H7 (cell line): ENCODE measurements at regions not wholly inside any gene's neighbourhood (a gene's known extent, or its start where the extent isn't known, plus 50 kb on each side); places are given as distances from the start of the nearest gene placed in this dataset.
A peak's percentile ranks its signal among the peaks of the same experiment; 100 is the strongest.

Experiments used
- DNase-seq: peaks from one replicate; pipeline ENCODE4 v3.0.0; 2012
- H3K27me3 ChIP-seq: 2 replicates; pipeline ENCODE4 v1.6.0; 2011; ENCODE audit warnings: mild to moderate bottlenecking, low read length; ENCODE audit not compliant: control insufficient read depth, insufficient read depth
- H3K36me3 ChIP-seq: replicated peaks from 2 replicates; pipeline ENCODE4 v1.5.1; 2011; ENCODE audit warnings: low read length; ENCODE audit not compliant: control insufficient read depth, insufficient read depth
- H3K4me3 ChIP-seq: 2 replicates; pipeline ENCODE4 v1.5.1; 2011; ENCODE audit warnings: low read depth, mild to moderate bottlenecking, control low read depth, low read length, moderate library complexity; ENCODE audit not compliant: insufficient read depth

DNA sequence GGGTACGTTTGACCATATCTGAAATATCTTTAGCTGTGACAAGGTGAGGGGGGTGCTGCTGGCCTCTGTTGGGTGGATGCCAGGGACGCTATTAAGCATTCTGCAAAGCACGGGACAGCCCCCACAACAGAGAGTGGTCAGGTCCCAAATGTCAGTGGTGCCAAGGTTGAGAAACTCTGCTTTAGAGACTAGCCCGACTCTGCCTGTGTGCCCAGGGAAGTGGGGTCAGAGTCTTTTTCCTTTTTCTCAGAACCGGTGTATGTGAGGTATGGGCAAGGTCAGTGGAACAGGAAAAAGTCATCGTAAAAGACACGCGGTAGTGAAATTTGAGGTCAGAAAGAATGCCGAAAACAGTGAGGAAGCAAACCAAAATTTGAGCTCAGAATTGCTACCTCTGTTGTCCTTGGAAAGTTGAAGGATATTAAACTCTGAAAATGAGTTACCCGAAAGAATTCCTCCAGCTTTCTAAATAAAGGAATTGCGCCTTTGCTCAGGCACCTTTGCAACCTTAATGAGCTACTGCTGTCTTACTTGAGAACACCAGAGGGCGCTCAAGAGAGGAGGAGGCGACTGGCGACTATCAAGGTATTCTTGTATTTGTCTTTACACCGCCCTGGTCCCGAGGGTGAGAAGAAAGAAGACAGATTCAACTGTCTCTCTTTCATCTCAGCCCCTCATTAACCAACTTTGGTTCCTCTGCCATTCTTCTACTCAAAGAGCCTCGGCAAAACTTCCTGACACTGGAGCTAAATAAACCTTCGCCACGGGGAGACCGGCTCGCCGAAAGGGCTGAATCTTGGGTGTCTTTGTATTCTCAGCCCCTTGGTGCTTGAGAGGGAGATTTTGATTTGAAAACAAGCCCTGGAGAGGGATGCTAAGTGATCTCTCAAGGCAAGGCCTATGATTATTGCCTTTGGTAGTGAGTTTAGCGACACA, 85.4 kb upstream of the OLIG2 start:
- H3K36me3 ChIP-seq: no peaks in the 10 kb centered on the region
- H3K27me3 ChIP-seq: no peaks in the 10 kb centered on the region
- H3K4me3 ChIP-seq: no peak overlapping the region
- DNase-seq: peak; percentile 50

DNA sequence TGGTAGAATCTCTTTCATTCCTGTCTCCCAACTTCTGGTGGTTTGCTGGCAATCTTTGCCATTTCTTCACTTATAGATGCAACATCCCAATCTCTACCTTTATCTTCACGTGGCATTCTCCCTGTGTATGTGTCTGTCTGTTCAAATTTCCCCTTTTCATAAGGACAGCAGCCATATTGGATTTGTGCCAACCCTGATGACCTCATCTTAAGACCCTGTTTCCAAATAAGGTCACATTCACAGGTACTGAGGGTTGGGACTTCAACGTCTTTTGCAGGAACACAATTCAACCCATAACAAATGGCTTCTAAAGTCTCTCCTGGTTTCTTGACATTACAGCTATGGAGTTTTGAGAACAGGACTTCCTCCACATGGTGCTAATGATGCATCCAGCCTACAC, 84.5 kb upstream of the OLIG2 start:
- no peaks in the 10 kb centered on the region for H3K27me3 ChIP-seq
- no peak for DNase-seq

DNA sequence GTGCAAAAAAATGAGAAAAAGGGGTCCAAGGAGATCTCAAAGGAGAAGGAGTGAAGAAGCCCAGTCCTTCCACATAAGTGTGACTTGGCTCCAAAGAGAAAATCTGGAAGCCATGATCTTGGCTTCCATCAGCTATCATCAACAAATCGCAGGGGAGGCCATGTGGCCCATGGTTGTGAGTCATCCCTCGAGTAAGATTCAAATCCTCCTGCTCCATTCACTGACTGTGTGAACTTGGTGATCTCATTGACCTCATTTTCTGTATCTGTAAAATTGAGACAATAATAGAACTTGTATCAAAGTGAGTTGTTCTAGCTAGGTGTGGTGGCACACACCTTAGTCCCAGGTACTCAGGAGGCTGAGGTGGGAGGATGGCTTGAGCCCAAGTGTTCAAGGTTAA, 79.1 kb upstream of the OLIG2 start:
- H3K36me3 ChIP-seq: no peaks in the 10 kb centered on the region
- no peak overlapping the region for H3K4me3 ChIP-seq
- DNase-seq: no peak
- H3K27me3 ChIP-seq: no peaks in the 10 kb centered on the region

More for the DNA sequence above, 84.5 kb upstream of the OLIG2 start:
- no peak overlapping the region for H3K4me3 ChIP-seq
- H3K36me3 ChIP-seq: no peaks in the 10 kb centered on the region

DNA sequence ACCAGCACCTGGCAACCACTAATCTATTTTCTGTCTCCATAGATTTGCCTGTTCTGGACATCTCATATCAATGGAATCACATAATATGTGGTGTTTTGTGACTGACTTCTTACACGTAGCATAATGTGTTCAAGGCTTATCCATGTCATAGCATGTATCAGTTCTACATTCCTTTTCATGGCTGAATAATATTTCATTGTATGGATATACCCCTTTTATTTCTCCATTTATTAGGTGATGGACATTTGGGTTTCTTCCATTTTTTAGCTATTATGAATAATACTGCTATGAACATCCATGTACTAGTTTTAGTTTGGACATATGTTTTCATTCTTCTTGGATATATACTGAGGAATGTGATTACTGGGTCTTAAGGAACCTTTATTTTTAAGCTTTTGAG, 78.0 kb upstream of the OLIG2 start:
- Histone ChIP-seq H3K4me3 (no peak overlapping the region), H3K36me3 (no peaks in the 10 kb centered on the region), H3K27me3 (no peaks in the 10 kb centered on the region)
- no peak for DNase-seq

DNA sequence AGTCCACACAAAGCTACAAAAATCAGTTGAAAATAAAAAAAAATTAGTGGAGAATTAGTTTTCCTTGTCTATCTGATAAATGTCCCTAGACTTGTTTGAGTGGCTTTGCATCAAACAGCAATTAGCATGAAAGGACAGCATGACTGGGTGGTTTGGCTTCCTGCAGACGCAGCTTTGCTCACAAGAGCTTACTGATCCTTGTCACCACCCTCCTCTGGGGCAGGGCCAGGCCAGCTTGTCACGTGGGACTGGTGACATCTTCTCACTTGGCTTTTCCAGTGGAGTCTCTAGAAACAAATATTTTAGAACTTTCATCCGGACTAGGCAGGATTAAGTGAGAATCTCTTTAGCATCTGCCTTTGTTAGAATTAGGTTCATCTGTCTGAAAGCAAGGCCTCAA, 76.0 kb upstream of the OLIG2 start:
- H3K36me3 ChIP-seq: no peaks in the 10 kb centered on the region
- no peaks in the 10 kb centered on the region for H3K27me3 ChIP-seq
- no peak overlapping the region for H3K4me3 ChIP-seq
- DNase-seq: no peak

DNA sequence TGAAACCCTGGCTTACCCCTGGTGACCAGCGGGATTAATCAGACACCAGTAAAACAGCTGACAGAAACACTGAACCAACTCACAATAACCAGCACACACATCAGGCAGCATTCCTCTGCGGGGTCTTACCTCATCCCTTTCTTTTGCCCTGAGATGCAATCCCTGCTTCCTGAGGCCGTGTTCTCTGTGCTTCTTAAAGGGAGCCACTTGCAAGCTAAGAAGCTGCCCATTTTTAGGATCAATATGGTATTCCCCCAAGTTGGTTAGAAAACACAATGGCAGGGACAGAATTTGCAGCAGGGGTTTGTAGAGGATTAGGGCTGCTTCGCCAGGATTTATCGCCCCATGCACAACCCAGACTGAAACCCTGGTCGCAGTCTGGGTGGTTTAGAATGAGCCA, 74.7 kb upstream of the OLIG2 start:
- Histone ChIP-seq H3K36me3 (no peaks in the 10 kb centered on the region), H3K27me3 (no peaks in the 10 kb centered on the region), H3K4me3 (no peak overlapping the region)
- DNase-seq: peak; percentile 43

DNA sequence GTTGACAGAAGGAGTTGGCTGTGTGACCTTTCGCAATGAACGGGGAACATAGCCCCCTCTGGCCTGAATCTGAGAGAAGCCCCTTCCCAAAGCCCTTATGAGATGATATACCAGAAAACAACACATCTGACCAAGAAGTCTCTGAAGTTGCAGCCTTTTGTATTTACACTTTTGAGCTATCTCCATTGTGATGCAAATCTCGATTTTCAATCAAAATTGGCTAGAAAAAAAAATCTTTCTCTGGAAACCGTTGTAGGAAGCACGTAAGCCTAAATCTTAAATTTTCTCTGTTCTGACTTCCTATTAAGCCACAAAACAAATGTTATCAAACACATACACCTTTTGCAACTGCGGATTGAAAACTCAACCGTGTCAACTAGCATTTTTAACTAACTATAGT, 71.4 kb upstream of the OLIG2 start:
- no peaks in the 10 kb centered on the region for H3K36me3 ChIP-seq
- H3K27me3 ChIP-seq: no peaks in the 10 kb centered on the region
- H3K4me3 ChIP-seq: no peak overlapping the region
- DNase-seq: no peak

DNA sequence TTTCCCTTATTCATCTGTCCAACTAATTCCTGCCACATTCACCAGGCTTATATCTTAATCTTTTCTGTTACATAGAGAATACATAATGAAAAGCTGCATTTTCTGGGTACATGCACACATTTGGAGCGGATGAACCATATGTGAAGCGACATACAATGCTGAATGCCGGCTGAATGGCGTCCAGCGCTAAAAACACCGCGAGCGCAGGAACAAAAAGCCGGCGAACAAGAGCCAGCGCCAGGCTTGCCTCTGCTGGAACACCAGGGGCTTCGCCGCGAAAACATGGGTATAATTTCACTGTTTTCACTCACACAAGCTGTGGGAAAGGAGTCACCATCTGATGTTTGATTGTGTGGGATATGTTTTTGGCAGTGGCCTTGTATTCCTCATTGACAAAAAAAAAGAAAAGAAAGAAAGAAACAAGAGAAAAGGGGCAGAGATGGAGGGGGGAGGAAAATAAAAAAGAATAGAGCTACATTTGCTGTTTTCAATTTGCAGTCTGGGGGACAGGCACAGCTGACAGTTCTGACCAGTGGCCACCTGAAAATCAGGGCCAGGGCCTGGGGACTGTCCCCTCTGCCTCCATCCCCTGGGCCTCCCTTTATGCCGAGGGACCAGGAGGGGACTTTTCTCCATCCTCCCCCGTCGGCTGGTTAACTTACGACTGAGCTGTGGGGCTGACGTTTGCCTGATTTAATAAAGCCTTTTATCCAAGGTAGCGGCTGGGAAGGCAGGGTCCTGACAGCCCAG, 70.2 kb upstream of the OLIG2 start:
- Histone ChIP-seq H3K27me3 (no peaks in the 10 kb centered on the region), H3K4me3 (no peak overlapping the region)
- no peak for DNase-seq

DNA sequence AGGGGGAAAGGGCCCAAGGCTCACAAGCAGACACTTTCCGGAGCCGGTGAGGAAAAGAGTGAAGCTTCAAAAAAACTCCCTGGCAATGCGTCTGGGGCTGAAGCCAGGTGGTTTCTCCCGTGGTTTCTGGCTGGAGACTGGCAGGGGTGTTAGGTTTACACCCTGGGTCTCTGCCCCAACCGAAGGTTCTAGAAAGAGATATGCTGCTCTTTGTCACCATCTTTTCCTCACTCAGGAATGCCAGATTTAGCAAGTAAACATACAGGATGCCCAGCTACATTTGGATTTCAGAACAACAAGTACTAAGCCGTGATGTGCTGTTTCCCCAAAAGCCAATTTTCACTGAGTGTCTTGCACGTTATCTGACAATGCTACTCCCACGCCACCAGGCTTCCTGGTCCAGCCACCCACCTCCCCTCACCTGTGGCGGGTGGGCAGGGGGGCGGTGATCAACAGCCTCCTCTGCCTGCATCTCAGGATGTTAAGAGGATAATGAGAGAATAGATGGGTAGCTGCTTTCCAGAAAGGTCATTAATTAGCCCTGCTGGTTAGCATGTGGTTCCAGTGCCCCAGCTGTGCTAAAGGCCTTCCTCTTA, 69.6 kb upstream of the OLIG2 start:
- Histone ChIP-seq H3K36me3 (no peaks in the 10 kb centered on the region), H3K27me3 (no peaks in the 10 kb centered on the region), H3K4me3 (no peak overlapping the region)
- DNase-seq: no peak

More for the DNA sequence above, 70.2 kb upstream of the OLIG2 start:
- no peaks in the 10 kb centered on the region for H3K36me3 ChIP-seq

DNA sequence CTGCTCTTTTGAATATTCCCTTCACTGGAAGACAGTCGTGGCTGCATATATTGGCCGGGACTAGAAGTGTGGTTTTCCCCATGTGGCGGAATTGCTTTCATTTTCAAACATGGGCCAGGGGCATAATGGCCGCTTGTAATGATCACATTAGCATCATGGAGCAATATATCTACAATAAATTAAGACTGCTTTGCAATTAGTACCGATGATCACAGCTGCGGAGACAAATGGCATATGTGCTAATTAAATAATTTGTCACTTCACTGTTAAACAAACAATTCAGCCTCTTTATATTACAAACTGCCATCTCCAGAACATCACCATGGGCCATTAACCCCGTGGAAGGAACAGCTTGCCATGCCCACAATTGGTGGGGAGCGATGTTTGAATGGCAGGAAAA, 68.2 kb upstream of the OLIG2 start:
- Histone ChIP-seq H3K27me3 (no peaks in the 10 kb centered on the region), H3K36me3 (no peaks in the 10 kb centered on the region), H3K4me3 (no peak overlapping the region)
- DNase-seq: no peak

DNA sequence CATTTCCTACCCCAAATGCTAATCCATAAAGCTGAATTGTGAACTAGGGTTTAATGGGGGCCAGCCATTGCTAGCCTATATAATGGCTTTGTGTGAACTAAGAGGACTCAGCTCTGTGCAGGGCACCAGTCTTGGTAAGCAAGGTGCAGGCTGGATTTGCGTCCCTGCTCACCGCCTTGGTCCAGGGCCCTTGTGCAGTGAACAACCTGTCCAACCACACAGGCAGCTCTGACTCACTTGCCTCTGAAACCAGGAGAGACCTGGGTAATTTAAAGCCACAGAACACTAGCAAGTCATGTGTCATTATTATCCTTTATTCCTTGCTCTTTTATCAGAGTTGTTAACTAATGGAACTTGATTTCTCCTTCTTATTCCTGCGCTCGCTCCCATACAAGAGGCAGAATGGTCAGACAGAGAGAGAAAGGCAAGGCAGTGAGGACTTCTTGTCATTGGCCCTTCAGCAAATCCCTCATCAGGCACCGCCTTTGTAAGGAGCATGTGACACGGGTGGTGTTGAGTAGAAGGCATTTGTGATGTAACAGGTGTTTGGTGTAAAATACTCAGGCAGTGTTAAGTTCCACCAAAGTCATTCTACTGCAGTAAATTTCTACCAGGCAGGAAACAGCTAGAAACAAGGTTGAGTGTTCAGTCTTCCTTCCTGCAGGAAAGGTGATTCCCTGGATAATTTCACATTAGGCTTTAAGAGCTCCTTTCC, 67.3 kb upstream of the OLIG2 start:
- Histone ChIP-seq H3K4me3 (no peak overlapping the region), H3K27me3 (no peaks in the 10 kb centered on the region), H3K36me3 (no peaks in the 10 kb centered on the region)
- peak; percentile 43 for DNase-seq

DNA sequence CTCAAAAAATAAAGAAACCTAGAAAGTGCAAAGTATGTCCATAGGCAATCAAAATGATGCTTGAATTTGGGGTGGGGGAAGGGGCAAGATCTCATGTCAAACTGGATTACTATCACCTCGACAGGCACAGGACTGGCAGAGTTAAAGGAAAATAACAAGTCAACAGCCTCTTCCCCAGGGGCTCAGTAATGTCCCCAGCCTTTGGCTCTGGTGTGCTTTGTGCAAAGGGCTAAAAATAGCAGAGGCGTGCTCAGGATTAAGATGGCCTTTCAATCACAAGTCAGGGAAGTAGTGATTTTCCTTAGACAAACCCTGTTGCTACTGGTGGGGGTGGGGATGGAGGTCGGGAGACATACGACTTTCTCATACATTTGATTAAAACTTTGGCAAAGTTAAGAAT, 63.5 kb upstream of the OLIG2 start:
- Histone ChIP-seq H3K27me3 (no peaks in the 10 kb centered on the region; the same call in 1 of the 2 replicates), H3K36me3 (no peaks in the 10 kb centered on the region), H3K4me3 (no peak overlapping the region)
- no peak for DNase-seq

DNA sequence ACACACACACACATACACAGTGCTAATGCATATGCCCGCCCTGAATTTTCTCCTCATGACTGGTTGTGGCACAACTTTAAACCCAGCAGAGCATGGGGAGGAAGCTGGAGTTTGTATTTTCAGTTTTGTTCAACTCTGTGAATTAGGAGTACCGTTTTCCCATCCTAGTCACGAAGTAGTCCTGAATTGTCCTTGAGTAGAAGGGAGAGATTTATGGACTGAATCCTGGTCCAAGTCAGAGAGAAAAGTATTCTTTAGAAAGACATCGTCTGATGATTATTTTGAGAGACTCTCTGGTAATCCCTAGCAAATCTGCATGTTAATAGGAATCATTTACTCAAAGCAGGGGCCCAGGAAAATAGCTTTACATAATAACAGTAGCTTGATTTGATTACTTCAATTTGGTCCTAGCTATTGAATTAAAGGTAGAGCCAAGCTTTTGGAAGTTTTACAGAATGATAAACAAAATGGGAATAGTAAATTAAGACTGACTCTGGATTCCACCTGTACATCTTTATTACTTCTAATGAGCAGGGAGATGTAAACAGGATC, 60.5 kb upstream of the OLIG2 start:
- H3K27me3 ChIP-seq: no peaks in the 10 kb centered on the region; the same call in 1 of the 2 replicates
- no peaks in the 10 kb centered on the region for H3K36me3 ChIP-seq
- no peak for DNase-seq
- H3K4me3 ChIP-seq: no peak overlapping the region

DNA sequence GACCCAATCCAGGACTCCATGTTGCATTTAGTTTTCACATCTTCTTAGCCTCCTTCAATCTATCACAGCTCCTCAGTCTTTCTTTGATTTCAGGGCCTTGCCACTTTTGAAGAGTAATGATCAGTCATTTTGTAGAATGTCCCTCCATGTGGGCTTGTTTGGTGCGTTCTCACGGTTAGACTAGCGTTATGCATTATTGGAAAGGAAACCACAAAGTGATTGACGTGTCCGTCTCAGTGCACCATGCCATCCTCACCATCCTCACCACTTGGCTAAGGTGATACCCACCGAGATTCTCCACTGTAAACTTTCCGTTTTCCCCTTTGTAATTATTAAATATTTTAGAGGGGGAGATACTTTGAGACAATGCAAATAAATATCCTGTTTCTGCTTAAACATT, 59.6 kb upstream of the OLIG2 start:
- no peak overlapping the region for H3K4me3 ChIP-seq
- DNase-seq: no peak
- no peaks in the 10 kb centered on the region for H3K36me3 ChIP-seq
- H3K27me3 ChIP-seq: no peaks in the 10 kb centered on the region; the same call in 1 of the 2 replicates
